ENCODE measurements at regions not wholly inside any gene's neighbourhood (a gene's known extent, or its start where the extent isn't known, plus 50 kb on each side); places are given as distances from the start of the nearest gene placed in this dataset.

DNA sequence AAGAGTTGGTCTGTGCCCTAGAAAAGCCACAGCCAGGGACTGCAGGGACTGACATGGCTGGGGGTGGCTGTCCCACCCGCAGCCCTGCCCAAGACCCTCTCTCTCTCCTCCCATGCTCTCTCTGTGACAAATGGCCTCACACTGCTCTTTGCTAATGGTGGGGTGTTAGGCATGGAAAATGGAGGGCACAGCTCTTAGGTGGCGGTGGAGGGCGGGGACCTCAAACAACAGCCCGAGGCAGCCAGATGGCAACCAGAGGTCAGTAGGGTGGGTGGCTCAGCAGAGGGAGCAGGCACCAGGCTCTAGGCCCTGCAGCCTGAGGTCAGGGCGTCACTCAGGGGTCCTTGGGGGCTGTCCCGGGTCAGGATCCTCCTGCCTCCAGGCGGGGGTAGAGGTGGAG, 73.9 kb upstream of the DAB2IP start:
- no peak for DNase-seq (ENCODE audit: low spot score in 2 of 2)
- in situ Hi-C loops (cut with MboI; ENCODE audit: low sequenced_read_pairs): no loop called here
- H3K4me1 ChIP-seq: no peaks in the 10 kb centered on the region

GRCh38 chr9:121581786-121582600, 69.4 kb upstream of the DAB2IP start:
- Histone ChIP-seq H3K9me3 (no peaks in the 10 kb centered on the region), H3K36me3 (replicated peaks) (no peaks in the 10 kb centered on the region), H3K4me1 (no peaks in the 10 kb centered on the region), H3K27me3 (ENCODE audit: low read depth) (peaks cover 11% of the 10 kb centered on the region), H3K4me3 (no peak overlapping the region)
- in situ Hi-C loops (cut with MboI; ENCODE audit: low sequenced_read_pairs): no loop called here
- no peak for DNase-seq (ENCODE audit: low spot score in 2 of 2)

More for the DNA sequence above, 73.9 kb upstream of the DAB2IP start:
- peaks cover 3% of the 10 kb centered on the region; the same call in 1 of the 2 replicates for H3K27me3 ChIP-seq (ENCODE audit: low read depth)
- H3K4me3 ChIP-seq: no peak overlapping the region
- no peaks in the 10 kb centered on the region for H3K36me3 ChIP-seq (replicated peaks)
- no peaks in the 10 kb centered on the region for H3K9me3 ChIP-seq

- no peak overlapping the region for H3K4me3 ChIP-seq
- no peak for DNase-seq (ENCODE audit: low spot score in 2 of 2)
- H3K9me3 ChIP-seq: no peaks in the 10 kb centered on the region
- H3K27me3 ChIP-seq (ENCODE audit: low read depth): peaks cover 17% of the 10 kb centered on the region
- no peaks in the 10 kb centered on the region for H3K4me1 ChIP-seq
- no peaks in the 10 kb centered on the region for H3K36me3 ChIP-seq (replicated peaks)
- in situ Hi-C loops (cut with MboI; ENCODE audit: low sequenced_read_pairs): no loop called here
Observed at GRCh38 chr9:121582641-121583040, 68.8 kb upstream of the DAB2IP start.

GRCh38 chr9:121584421-121584820, 67.0 kb upstream of the DAB2IP start:
- in situ Hi-C loops (cut with MboI; ENCODE audit: low sequenced_read_pairs): no loop called here
- DNase-seq (ENCODE audit: low spot score in 2 of 2): no peak
- no peaks in the 10 kb centered on the region for H3K4me1 ChIP-seq
- no peak overlapping the region for H3K4me3 ChIP-seq
- peaks cover 31% of the 10 kb centered on the region for H3K27me3 ChIP-seq (ENCODE audit: low read depth)
- H3K36me3 ChIP-seq (replicated peaks): no peaks in the 10 kb centered on the region
- H3K9me3 ChIP-seq: no peaks in the 10 kb centered on the region

GRCh38 chr9:121587863-121588262, 63.6 kb upstream of the DAB2IP start:
- Histone ChIP-seq H3K27me3 (ENCODE audit: low read depth) (peaks cover 45% of the 10 kb centered on the region), H3K9me3 (no peaks in the 10 kb centered on the region), H3K4me3 (no peak overlapping the region), H3K36me3 (replicated peaks) (no peaks in the 10 kb centered on the region), H3K4me1 (no peaks in the 10 kb centered on the region)
- in situ Hi-C loops (cut with MboI; ENCODE audit: low sequenced_read_pairs): no loop called here
- no peak for DNase-seq (ENCODE audit: low spot score in 2 of 2)

GRCh38 chr9:121589986-121590385, 61.4 kb upstream of the DAB2IP start:
- Histone ChIP-seq H3K4me1 (no peaks in the 10 kb centered on the region), H3K36me3 (replicated peaks) (no peaks in the 10 kb centered on the region), H3K9me3 (no peaks in the 10 kb centered on the region), H3K4me3 (no peak overlapping the region), H3K27me3 (ENCODE audit: low read depth) (peaks cover 45% of the 10 kb centered on the region)
- in situ Hi-C loops (cut with MboI; ENCODE audit: low sequenced_read_pairs): no loop called here
- DNase-seq (ENCODE audit: low spot score in 2 of 2): no peak

GRCh38 chr9:121592265-121592664, 59.2 kb upstream of the DAB2IP start:
- H3K27me3 ChIP-seq (ENCODE audit: low read depth): peaks cover 35% of the 10 kb centered on the region
- no peaks in the 10 kb centered on the region for H3K4me1 ChIP-seq
- no peak overlapping the region for H3K4me3 ChIP-seq
- in situ Hi-C loops (cut with MboI; ENCODE audit: low sequenced_read_pairs): no loop called here
- no peaks in the 10 kb centered on the region for H3K36me3 ChIP-seq (replicated peaks)
- no peak for DNase-seq (ENCODE audit: low spot score in 2 of 2)
- H3K9me3 ChIP-seq: no peaks in the 10 kb centered on the region

DNA sequence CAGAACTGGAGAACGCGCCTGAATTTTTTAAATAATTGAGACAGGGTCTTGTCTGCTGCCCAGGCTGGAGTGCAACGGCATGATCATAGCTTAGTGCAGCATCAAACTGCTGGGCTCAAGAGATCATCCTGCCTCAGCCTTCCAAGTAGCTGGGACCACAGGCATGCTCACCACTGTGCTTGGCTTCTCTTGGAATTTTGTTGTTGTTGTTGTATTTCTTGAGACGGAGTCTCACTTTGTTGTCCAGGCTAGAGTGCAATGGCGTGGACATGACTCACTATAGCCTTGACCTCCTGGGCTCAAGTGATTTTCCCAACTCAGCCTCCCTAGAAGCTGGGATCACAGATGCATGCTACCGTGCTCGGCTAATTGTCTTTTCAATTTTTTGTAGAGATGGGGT, 58.4 kb upstream of the DAB2IP start:
- Histone ChIP-seq H3K9me3 (no peaks in the 10 kb centered on the region; the same call in 1 of the 2 replicates), H3K4me1 (no peaks in the 10 kb centered on the region), H3K27me3 (ENCODE audit: low read depth) (peaks cover 27% of the 10 kb centered on the region), H3K36me3 (replicated peaks) (no peaks in the 10 kb centered on the region), H3K4me3 (no peak overlapping the region)
- no peak for DNase-seq (ENCODE audit: low spot score in 2 of 2)
- in situ Hi-C loops (cut with MboI; ENCODE audit: low sequenced_read_pairs): no loop called here

GRCh38 chr9:121596515-121596914, 54.9 kb upstream of the DAB2IP start:
- DNase-seq (ENCODE audit: low spot score in 2 of 2): no peak
- Histone ChIP-seq H3K4me1 (peaks cover 5% of the 10 kb centered on the region; the same call in 1 of the 2 replicates), H3K9me3 (no peaks in the 10 kb centered on the region; the same call in 1 of the 2 replicates), H3K36me3 (replicated peaks) (no peaks in the 10 kb centered on the region), H3K4me3 (no peak overlapping the region), H3K27me3 (ENCODE audit: low read depth) (no peaks in the 10 kb centered on the region; the same call in 1 of the 2 replicates)
- in situ Hi-C loops (cut with MboI; ENCODE audit: low sequenced_read_pairs): no loop called here

DNA sequence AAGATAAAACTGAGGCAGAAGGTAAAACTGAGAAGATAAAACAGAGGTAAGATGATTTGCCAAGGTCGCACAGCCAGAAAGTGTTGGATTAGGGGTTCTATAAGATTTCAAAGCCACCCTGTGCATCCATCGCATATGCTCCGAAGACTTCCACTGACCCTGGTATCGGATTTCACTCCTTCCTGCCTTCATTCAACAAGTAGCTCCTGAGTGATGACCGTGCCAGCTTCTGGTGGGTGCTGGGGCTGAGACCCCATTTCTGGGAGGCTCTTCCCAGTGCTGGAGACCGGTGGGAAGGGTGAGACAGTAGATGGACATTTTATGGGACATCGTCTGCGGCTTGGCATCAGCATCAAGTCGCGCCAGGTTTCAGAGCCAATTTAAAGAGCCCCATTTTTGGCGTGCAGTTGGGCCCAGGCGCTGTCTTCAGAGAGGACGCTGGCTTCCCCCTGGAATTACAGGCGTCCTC, 53.7 kb upstream of the DAB2IP start:
- in situ Hi-C loops (cut with MboI; ENCODE audit: low sequenced_read_pairs): no loop called here
- Histone ChIP-seq H3K27me3 (ENCODE audit: low read depth) (no peaks in the 10 kb centered on the region), H3K4me3 (no peak overlapping the region), H3K4me1 (peaks cover 5% of the 10 kb centered on the region; the same call in 1 of the 2 replicates), H3K9me3 (no peaks in the 10 kb centered on the region; the same call in 1 of the 2 replicates), H3K36me3 (replicated peaks) (no peaks in the 10 kb centered on the region)
- DNase-seq (ENCODE audit: low spot score in 2 of 2): no peak

DNA sequence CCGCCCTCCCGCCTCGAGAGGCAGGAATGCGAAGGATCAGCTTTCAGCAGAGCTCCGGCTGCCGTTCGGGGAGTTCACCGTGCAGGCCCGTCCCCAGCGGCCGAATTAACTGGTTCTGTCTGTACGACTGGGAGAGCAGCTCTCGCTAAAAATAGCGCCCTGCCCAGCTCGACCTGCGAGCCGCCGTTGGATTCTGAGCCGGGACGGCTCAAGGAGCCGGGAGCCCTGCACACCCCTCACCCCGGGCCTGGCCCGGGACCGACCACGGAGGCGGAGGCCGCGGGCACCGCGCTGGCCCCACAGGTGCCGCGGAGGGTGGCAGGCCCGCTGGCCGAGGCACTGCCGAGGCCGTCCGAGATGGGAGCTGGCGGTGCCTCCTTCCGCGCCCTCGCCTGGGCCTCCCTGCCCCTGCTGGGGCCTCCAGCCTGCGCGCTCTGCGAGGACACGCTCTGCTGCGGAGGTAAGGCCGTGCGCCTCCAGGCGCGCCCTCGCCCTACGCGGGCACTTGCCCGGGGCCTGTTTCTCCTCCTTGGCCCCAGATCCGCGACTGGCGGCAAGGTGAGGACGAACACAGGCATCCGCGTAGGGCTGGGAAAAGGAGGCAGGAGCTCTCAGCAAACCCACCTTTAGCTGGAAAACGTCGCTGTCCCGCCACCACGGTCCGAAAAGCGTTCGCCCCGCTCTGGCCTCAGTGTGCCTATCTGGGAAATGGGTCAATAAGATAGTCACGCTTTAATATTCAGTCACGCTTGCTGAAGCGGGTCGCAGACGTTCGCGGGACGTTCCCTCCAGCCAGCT, 53.1 kb upstream of the DAB2IP start:
- no peak for DNase-seq (ENCODE audit: low spot score in 2 of 2)
- H3K4me3 ChIP-seq: no peak overlapping the region; the same call in 1 of the 2 replicates
- H3K4me1 ChIP-seq: peaks cover 5% of the 10 kb centered on the region; the same call in 1 of the 2 replicates
- in situ Hi-C loops (cut with MboI; ENCODE audit: low sequenced_read_pairs): no loop called here
- no peaks in the 10 kb centered on the region; the same call in 1 of the 2 replicates for H3K9me3 ChIP-seq
- H3K27me3 ChIP-seq (ENCODE audit: low read depth): no peaks in the 10 kb centered on the region
- no peaks in the 10 kb centered on the region for H3K36me3 ChIP-seq (replicated peaks)

GRCh38 chr9:121598965-121599871, 52.2 kb upstream of the DAB2IP start:
- in situ Hi-C loops (cut with MboI; ENCODE audit: low sequenced_read_pairs): no loop called here
- DNase-seq (ENCODE audit: low spot score in 2 of 2): peak; percentile 55 to 86
- H3K36me3 ChIP-seq (replicated peaks): no peaks in the 10 kb centered on the region

More at GRCh38 chr9:121598965-121599871, 52.2 kb upstream of the DAB2IP start:
- Histone ChIP-seq H3K4me3 (peak overlapping the region; percentile 72), H3K27me3 (ENCODE audit: low read depth) (no peaks in the 10 kb centered on the region), H3K9me3 (no peaks in the 10 kb centered on the region; the same call in 1 of the 2 replicates), H3K4me1 (peaks cover 5% of the 10 kb centered on the region; the same call in 1 of the 2 replicates)

All from HAP-1 (cell line).